NCI-H82 (cell line): ENCODE measurements at regions not wholly inside any gene's neighbourhood (a gene's known extent, or its start where the extent isn't known, plus 50 kb on each side); places are given as distances from the start of the nearest gene placed in this dataset.

Source experiments
- DNase-seq: peaks from one replicate; lab custom pipeline; 2025; lab: John Stamatoyannopoulos, UW

GRCh38 chr20:17109307-17109706, 117.5 kb upstream of the PCSK2 start:
- no peak for DNase-seq

GRCh38 chr20:17128206-17128605, 98.6 kb upstream of the PCSK2 start:
- no peak for DNase-seq

- DNase-seq: no peak
Measured at GRCh38 chr20:17129089-17129488, 97.8 kb upstream of the PCSK2 start.

GRCh38 chr20:17137692-17138091, 89.1 kb upstream of the PCSK2 start:
- DNase-seq: no peak

- no peak for DNase-seq
Measured at GRCh38 chr20:17138237-17138636, 88.6 kb upstream of the PCSK2 start.

GRCh38 chr20:17140894-17141293, 85.9 kb upstream of the PCSK2 start:
- no peak for DNase-seq

GRCh38 chr20:17141568-17141967, 85.3 kb upstream of the PCSK2 start:
- DNase-seq: no peak

- no peak for DNase-seq
Measured at GRCh38 chr20:17142666-17143065, 84.2 kb upstream of the PCSK2 start.

GRCh38 chr20:17150858-17151257, 76.0 kb upstream of the PCSK2 start:
- no peak for DNase-seq

- no peak for DNase-seq
Measured at GRCh38 chr20:17155401-17155800, 71.4 kb upstream of the PCSK2 start.

GRCh38 chr20:17158701-17159100, 68.1 kb upstream of the PCSK2 start:
- DNase-seq: no peak

- peak; percentile 87 for DNase-seq
Measured at GRCh38 chr20:17161673-17162481, 65.0 kb upstream of the PCSK2 start.

- no peak for DNase-seq
Measured at GRCh38 chr20:17168026-17168612, 58.7 kb upstream of the PCSK2 start.

- peak; percentile 42 for DNase-seq
Measured at GRCh38 chr20:17169585-17170136, 57.2 kb upstream of the PCSK2 start.

GRCh38 chr20:17171746-17172280, 55.0 kb upstream of the PCSK2 start:
- no peak for DNase-seq

- DNase-seq: peak; percentile 43
Measured at GRCh38 chr20:17172836-17173516, 53.9 kb upstream of the PCSK2 start.
